ENCODE measurements at regions not wholly inside any gene's neighbourhood (a gene's known extent, or its start where the extent isn't known, plus 50 kb on each side); places are given as distances from the start of the nearest gene placed in this dataset.
"Not testable (repeated sequence)": the region's sequence is repeated elsewhere in the genome, so short reads cannot be mapped to it uniquely, and the experiment has no call there.

DNA sequence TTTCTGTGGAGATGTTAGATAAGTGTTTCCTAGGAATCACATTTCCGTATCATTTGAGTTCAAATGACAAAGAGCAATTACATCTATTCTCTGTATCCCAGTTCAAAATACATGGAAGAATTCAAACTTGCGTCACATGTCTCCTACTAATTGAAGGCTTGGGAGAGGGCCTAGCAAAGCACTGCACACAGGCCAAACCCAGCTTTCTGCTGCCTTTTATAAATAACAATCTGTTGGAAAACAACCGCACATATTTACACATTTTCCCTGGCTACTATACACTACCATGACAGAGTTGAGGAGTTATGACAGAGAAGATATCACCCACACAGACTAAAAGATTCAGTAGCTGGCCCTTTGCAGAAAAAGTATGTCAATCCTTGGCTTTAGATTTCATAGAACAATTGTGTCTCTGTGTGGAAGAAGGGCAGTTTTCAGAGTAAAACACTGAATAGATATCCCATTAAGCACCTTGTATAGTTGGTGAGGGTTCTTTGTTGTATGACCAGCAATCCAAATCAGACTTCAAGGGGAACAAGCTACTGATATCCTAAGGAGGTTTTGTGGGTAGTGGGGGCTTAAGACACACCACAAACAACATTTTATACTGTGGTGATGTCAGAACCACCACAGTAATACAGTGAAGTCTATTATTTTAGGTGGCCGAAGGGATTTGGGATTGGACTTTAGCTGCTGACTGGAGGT is 861.3 kb downstream of the CCDC85A start:
- no peak for DNase-seq
- Mint-ChIP-seq H3K4me1 (no peaks in the 10 kb centered on the region), H3K36me3 (no peaks in the 10 kb centered on the region), H3K27ac (no peak overlapping the region), H3K9me3 (peaks cover 0 to 4% of the 10 kb centered on the region in 2 donors), H3K27me3 (no peaks in the 10 kb centered on the region), H3K4me3 (no peak overlapping the region)
- ATAC-seq (replicated peaks): no peak

DNA sequence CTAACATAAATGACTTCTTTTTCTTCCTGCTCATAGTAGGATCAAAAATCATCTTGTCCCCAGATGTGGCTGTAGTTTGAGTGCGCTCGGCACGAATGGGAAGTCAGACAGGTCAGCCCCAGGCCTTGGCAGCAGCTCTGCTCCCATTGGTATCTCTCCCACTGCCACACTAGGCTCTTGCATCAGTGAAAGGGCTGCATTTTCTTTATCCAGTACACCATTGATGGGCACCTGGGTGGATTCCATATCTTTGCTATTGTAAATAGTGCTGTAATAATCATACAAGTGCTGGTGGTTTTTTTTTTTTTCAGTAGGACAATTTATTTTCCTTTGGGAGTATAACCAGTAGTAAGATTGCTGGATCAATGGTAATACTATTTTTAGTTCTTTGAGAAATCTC is 865.5 kb downstream of the CCDC85A start:
- DNase-seq (no peak), ATAC-seq (replicated peaks) (no peak)
- no peak overlapping the region for H3K27ac Mint-ChIP-seq
- no peaks in the 10 kb centered on the region for H3K4me1 Mint-ChIP-seq
- H3K9me3 Mint-ChIP-seq: peaks cover 0 to 4% of the 10 kb centered on the region in 2 donors
- H3K27me3 Mint-ChIP-seq: no peaks in the 10 kb centered on the region
- H3K4me3 Mint-ChIP-seq: no peak overlapping the region
- H3K36me3 Mint-ChIP-seq: no peaks in the 10 kb centered on the region

DNA sequence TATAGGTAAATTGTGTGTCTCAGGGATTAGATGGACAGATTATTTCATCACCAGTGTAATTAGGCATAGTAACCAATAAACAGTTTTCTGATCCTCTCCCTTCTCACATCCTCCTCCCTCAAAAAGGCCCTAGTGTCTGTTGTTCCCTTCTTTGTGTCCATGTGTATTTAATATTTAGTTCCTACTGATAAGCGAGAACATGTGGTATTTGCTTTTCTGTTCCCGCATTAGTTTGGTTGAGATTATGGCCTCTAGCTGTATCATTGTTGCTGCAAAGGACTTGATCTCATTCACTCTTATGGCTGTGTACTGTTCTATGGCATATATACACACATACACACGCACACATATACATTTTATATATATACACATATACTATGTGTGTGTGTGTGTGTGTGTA is 866.2 kb downstream of the CCDC85A start:
- H3K27ac Mint-ChIP-seq: no peak overlapping the region
- no peak overlapping the region for H3K4me3 Mint-ChIP-seq
- ATAC-seq (replicated peaks) (no peak), DNase-seq (no peak)
- no peaks in the 10 kb centered on the region for H3K4me1 Mint-ChIP-seq
- peaks cover 0 to 4% of the 10 kb centered on the region in 2 donors for H3K9me3 Mint-ChIP-seq
- H3K36me3 Mint-ChIP-seq: no peaks in the 10 kb centered on the region
- H3K27me3 Mint-ChIP-seq: no peaks in the 10 kb centered on the region

DNA sequence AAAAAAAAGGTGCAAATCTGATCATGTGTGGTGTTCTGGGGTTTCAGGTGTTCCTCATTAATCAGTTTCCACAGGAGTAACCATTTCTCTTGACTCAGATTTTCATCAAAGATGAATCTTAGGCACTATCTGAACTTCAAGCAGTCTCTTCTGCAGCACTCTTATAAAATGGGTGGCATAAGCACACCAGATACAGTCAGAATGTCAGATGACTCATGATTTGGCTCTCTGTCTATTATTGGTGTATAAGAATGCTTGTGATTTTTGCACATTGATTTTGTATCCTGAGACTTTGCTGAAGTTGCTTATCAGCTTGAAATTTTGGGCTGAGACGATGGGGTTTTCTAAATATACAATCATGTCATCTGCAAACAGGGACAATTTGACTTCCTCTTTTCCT is 882.5 kb downstream of the CCDC85A start:
- not testable (repeated sequence) for H3K36me3 Mint-ChIP-seq, H3K9me3 Mint-ChIP-seq

DNA sequence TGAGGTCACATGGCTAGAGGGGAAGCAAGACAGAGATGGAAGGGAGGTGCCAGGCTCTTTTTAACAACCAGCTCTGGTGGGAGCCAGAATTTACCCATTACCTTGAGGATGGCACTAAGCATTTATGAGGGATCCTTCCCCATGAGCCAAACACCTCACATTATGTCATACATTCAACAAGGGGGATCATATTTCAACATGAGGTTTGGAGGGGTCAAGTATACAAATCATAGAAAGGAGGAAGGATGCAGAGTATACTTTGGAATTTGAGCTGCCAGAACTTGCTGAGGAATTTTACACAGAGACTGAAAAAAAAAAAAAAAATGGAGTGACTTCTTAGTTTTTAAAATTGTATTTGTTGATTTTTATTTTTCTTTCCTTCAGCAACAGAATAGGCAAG is 891.4 kb downstream of the CCDC85A start:
- H3K36me3 Mint-ChIP-seq: no peaks in the 10 kb centered on the region
- H3K27me3 Mint-ChIP-seq: no peaks in the 10 kb centered on the region
- no peak for DNase-seq
- H3K4me3 Mint-ChIP-seq: no peak overlapping the region
- ATAC-seq (replicated peaks): no peak
- no peak overlapping the region for H3K27ac Mint-ChIP-seq
- no peaks in the 10 kb centered on the region for H3K4me1 Mint-ChIP-seq
- H3K9me3 Mint-ChIP-seq: peaks cover 6 to 10% of the 10 kb centered on the region in 2 donors

More for the DNA sequence above, 882.5 kb downstream of the CCDC85A start:
- DNase-seq; H3K4me3 Mint-ChIP-seq; H3K27ac Mint-ChIP-seq; ATAC-seq (replicated peaks); H3K27me3 Mint-ChIP-seq; H3K4me1 Mint-ChIP-seq: not testable (repeated sequence)

DNA sequence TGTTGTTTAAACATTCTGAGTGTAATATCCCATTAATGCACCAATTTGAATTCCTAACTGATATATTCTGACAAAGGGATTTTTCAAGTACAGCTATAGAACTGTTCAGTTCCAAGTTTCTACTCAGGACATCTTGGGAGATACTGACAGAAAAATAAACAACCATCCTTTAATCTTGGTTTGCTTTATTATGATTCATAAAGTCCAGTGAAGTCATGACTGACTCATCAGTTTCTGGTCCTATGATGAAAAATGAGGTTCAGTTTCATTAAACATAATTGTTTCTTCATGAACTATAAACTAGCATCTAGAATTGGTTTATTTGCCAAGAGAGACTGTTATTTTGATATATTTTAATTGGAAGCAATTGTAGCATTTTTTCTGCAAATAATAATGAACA is 896.2 kb downstream of the CCDC85A start:
- no peaks in the 10 kb centered on the region for H3K4me1 Mint-ChIP-seq
- no peaks in the 10 kb centered on the region for H3K27me3 Mint-ChIP-seq
- H3K27ac Mint-ChIP-seq: no peak overlapping the region
- H3K4me3 Mint-ChIP-seq: no peak overlapping the region
- DNase-seq: no peak
- H3K36me3 Mint-ChIP-seq: no peaks in the 10 kb centered on the region
- peaks cover 9 to 14% of the 10 kb centered on the region in 2 donors for H3K9me3 Mint-ChIP-seq
- ATAC-seq (replicated peaks): no peak

DNA sequence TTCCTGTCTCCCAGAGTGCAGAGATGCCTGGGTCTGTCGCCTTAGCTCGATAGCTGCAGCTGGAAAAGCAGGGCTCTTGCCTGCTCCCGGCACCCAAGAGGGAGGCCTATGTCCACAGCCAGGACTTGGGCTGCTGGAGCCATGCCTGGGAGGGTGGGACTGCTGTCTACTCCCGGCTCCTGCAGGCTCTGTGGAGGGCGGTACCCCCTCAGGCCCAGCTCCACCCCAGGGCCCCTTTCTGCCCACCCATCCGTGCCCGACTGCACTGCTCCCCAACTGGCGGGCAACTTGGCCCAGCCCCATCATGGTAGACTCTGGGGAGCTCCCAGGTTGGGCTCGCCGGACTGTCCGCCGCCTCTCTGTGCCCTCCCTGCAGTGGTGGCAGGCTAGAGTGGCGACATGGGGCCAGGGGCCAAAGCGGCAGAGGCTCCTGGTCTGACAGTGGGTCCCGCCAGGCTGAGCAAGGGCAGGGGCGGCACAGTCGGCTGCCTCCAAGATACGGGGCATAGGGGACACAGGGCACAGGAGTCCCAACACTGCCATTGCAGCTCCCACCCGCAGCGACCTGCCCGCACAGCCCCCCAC is 901.0 kb downstream of the CCDC85A start:
- no peaks in the 10 kb centered on the region for H3K27me3 Mint-ChIP-seq
- peaks cover 9 to 11% of the 10 kb centered on the region in 2 donors for H3K9me3 Mint-ChIP-seq
- H3K36me3 Mint-ChIP-seq: no peaks in the 10 kb centered on the region
- ATAC-seq (replicated peaks): no peak
- no peak for DNase-seq
- no peak overlapping the region for H3K27ac Mint-ChIP-seq
- H3K4me1 Mint-ChIP-seq: no peaks in the 10 kb centered on the region
- H3K4me3 Mint-ChIP-seq: no peak overlapping the region

DNA sequence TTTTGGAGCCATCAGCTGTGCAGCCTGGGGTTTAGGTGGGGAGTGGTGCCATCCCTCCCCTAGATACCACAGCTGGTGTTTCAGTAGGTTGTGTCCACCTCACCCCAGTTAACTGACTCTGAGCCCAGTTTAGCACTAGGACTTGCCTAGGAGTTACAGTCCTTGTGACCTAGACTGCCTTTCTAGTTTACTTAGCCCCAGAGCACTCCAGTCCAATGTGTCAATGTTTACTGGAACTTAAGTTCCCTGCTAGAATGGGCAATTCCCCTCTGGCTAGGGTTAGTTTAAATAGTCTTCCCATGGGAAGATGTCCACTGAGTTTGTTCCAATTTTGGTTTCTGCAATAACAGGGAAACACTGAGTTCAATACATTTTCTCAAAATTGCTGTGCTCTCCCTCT is 909.2 kb downstream of the CCDC85A start:
- no peaks in the 10 kb centered on the region for H3K4me1 Mint-ChIP-seq
- DNase-seq (no peak), ATAC-seq (replicated peaks) (no peak)
- H3K27me3 Mint-ChIP-seq: no peaks in the 10 kb centered on the region
- H3K36me3 Mint-ChIP-seq: no peaks in the 10 kb centered on the region
- H3K27ac Mint-ChIP-seq: no peak overlapping the region
- H3K9me3 Mint-ChIP-seq: peaks cover 0 to 7% of the 10 kb centered on the region in 2 donors
- H3K4me3 Mint-ChIP-seq: no peak overlapping the region

DNA sequence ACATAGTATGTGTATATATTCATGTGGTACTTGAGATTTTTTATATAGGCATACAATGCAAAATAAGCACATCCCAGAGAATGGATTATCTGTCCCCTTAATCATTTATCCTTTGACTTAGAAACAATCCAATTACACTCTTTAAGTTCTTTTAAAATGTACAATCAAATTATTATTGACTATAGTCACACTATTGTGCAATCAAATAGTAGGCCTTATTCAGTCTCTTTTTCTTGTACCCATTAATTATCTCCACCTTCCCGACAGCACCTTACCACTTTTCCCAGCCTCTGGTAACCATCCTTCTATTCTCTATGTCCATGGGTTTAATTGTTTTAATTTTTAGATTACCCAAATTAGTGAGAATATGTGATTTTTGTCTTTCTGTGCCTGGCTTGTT is 914.1 kb downstream of the CCDC85A start:
- DNase-seq (no peak), ATAC-seq (replicated peaks) (no peak)
- Mint-ChIP-seq H3K36me3 (no peaks in the 10 kb centered on the region), H3K9me3 (peaks cover 14 to 18% of the 10 kb centered on the region in 2 donors), H3K27me3 (no peaks in the 10 kb centered on the region), H3K27ac (no peak overlapping the region), H3K4me1 (no peaks in the 10 kb centered on the region), H3K4me3 (no peak overlapping the region)

DNA sequence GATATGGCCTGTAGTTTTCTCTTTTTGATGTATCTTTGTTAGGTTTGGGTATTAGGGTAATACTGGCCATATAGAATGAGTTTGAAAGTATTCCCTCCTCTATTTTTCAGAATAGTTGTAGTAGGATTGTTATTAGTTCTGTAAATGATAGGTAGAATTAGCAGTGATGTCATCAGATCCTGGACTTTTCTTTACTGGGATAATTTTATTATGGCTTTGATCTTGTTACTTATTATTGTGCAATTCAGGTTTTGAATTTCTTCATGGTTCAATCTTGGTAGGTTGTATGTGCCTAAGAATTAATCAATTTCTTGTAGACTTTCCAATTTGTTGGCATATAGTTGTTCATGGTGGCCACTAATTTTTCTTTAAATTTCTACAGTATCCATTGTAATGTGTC is 916.6 kb downstream of the CCDC85A start:
- Mint-ChIP-seq H3K9me3 (peaks cover 16 to 23% of the 10 kb centered on the region in 2 donors), H3K4me3 (no peak overlapping the region), H3K36me3 (no peaks in the 10 kb centered on the region), H3K4me1 (no peaks in the 10 kb centered on the region), H3K27me3 (no peaks in the 10 kb centered on the region), H3K27ac (no peak overlapping the region)
- DNase-seq (no peak), ATAC-seq (replicated peaks) (no peak)

DNA sequence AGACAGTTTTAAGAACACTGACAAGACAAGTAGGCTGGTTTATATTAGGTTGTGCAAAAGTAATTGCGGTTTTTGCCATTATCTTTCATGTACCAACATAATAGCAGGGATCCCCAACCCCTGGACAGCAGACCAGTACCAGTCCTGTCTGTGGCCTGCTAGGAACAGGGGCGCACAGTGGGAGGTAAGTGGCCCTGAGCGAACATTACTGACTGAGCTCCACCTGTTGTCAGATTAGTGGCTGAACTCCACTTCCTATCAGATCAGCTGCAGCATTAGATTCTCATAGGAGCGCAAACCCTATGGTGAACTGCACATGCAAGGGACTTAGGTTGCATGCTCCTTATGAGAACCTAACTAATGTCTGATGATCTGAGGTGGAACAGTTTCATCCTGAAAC is 921.9 kb downstream of the CCDC85A start:
- H3K9me3 Mint-ChIP-seq: peaks cover 8 to 16% of the 10 kb centered on the region in 2 donors
- DNase-seq: no peak
- H3K4me1 Mint-ChIP-seq: no peaks in the 10 kb centered on the region
- H3K4me3 Mint-ChIP-seq: no peak overlapping the region
- H3K36me3 Mint-ChIP-seq: no peaks in the 10 kb centered on the region
- no peaks in the 10 kb centered on the region for H3K27me3 Mint-ChIP-seq
- H3K27ac Mint-ChIP-seq: no peak overlapping the region
- ATAC-seq (replicated peaks): no peak

DNA sequence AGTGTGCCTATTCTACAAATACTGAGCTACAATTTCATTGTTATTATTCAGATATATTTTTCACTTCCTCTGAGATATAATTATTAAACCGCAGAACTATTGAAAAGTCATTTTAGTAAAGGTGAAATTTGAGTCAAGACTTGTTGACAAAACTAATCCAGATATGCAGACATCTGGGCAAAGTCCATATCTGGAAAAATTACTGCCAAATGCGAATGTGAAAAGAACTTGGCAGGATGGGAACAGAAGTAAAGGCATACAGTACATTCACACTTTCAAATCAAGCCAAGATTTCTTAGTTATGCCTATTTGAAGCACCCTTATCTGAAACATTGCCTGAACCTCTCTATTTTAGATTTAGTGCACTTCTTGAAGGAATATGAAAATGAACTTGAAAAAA is 923.6 kb downstream of the CCDC85A start:
- H3K9me3 Mint-ChIP-seq: peaks cover 4 to 16% of the 10 kb centered on the region in 2 donors
- ATAC-seq (replicated peaks) (no peak), DNase-seq (no peak)
- no peaks in the 10 kb centered on the region for H3K4me1 Mint-ChIP-seq
- no peaks in the 10 kb centered on the region for H3K36me3 Mint-ChIP-seq
- H3K27me3 Mint-ChIP-seq: no peaks in the 10 kb centered on the region
- no peak overlapping the region for H3K27ac Mint-ChIP-seq
- H3K4me3 Mint-ChIP-seq: no peak overlapping the region

DNA sequence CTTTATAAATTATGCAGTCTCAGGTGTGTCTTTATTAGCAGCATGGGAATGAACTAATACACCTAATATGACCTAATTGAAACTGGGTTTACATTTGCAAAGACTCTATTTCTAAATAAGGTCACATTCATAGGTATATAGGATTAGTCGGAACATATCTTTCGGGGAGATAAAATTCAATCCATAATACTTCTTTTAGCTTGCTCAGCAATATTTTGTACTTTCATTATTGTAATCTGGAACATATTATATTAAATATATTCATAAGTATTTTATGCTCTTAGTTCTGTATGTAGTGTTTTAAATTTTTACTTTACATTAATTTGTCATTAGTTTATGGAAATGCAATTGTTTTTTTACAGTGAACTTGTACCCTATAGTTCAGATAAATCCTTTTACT is 927.7 kb downstream of the CCDC85A start:
- Mint-ChIP-seq H3K27ac (no peak overlapping the region), H3K4me1 (no peaks in the 10 kb centered on the region), H3K4me3 (no peak overlapping the region), H3K27me3 (no peaks in the 10 kb centered on the region), H3K36me3 (no peaks in the 10 kb centered on the region), H3K9me3 (peaks cover 0 to 7% of the 10 kb centered on the region in 2 donors)
- no peak for ATAC-seq (replicated peaks)
- no peak for DNase-seq

DNA sequence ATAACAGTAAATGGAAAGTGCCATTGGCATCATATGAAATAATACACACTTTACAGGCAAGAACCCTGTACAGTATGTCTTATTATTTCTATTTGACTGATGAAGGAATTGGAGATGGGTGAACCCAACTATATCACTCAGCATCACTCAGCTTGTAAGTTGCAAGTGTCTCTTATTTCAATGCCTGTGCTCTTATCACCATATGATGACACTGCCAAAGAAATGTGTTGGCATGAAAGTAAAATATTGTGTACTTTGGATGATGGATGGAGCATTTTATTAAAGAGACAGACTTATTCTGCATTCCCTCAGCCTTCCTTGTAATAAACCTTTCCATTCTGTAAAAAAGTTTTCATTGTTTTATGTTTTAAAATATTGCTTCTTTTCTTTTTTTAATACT is 927.5 kb upstream of the VRK2 start:
- Mint-ChIP-seq H3K4me3 (no peak overlapping the region), H3K36me3 (no peaks in the 10 kb centered on the region), H3K27me3 (no peaks in the 10 kb centered on the region), H3K27ac (no peak overlapping the region), H3K4me1 (no peaks in the 10 kb centered on the region), H3K9me3 (no peaks in the 10 kb centered on the region)
- DNase-seq (no peak), ATAC-seq (replicated peaks) (no peak)

DNA sequence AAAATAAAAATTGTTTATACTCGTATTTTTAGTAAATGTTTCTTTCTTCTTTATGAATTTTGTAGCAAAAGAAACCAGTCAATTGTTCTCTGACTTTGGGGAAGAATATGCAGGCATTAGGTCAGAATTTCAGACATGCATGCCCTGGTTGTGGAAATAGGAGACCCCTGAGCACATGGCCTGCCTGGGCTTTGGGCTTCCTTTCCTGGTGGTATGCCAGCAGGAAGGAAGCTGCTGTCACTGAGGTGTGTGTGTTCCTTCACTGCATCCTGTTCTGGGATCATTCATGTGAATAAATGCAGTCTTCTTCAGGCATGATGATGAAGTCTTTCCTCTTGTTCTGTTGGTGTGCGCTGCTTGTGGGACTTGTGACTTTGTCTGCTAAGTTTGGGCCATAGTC is 920.2 kb upstream of the VRK2 start:
- ATAC-seq (replicated peaks): no peak
- H3K4me1 Mint-ChIP-seq: no peaks in the 10 kb centered on the region
- H3K27me3 Mint-ChIP-seq: no peaks in the 10 kb centered on the region
- H3K36me3 Mint-ChIP-seq: no peaks in the 10 kb centered on the region
- no peak overlapping the region for H3K4me3 Mint-ChIP-seq
- DNase-seq: no peak
- H3K27ac Mint-ChIP-seq: no peak overlapping the region
- peaks cover 2 to 3% of the 10 kb centered on the region in 2 donors for H3K9me3 Mint-ChIP-seq

Data from stimulated activated naive B cell treated with anti-CD40 and anti-IgM and Interleukin-4, amounts not matched to agents 10 μg/mL and 1 μg/mL and 100 μg/mL, for 72 hours (primary cell).